PFSK-1 (cell line): ENCODE measurements at regions not wholly inside any gene's neighbourhood (a gene's known extent, or its start where the extent isn't known, plus 50 kb on each side); places are given as distances from the start of the nearest gene placed in this dataset.

Experiments used
- FOXP2 ChIP-seq: optimal IDR thresholded peaks from 2 replicates; pipeline ENCODE3; 2011; ENCODE audit warnings: borderline replicate concordance, control low read depth, inconsistent platforms; ENCODE audit not compliant: insufficient read depth; ENCODE audit errors: extremely low read length, extremely low read depth
- POLR2AphosphoS5 ChIP-seq: IDR thresholded peaks from 2 replicates; pipeline ENCODE4 v1.6.1; 2012; ENCODE audit warnings: low read depth, mild to moderate bottlenecking, control low read depth, low read length, moderate library complexity
- REST ChIP-seq, 2 experiments: IDR thresholded peaks; 2 replicates each; pipeline versions ENCODE4 v1.6.1 to v1.8.0; 2011 to 2012; ENCODE audit warnings: low read depth in 2 of 2, low read length in 2 of 2, control low read depth in 1 of 2, inconsistent platforms in 1 of 2, mild to moderate bottlenecking in 1 of 2, moderate library complexity in 1 of 2; ENCODE audit not compliant: insufficient read depth in 1 of 2
- SIN3A ChIP-seq: IDR thresholded peaks from 2 replicates; pipeline ENCODE4 v1.6.1; 2012; ENCODE audit warnings: mild to moderate bottlenecking, low read length, moderate library complexity, borderline replicate concordance; ENCODE audit not compliant: insufficient read depth
- TAF1 ChIP-seq: IDR thresholded peaks from 2 replicates; pipeline ENCODE4 v1.6.1; 2012; ENCODE audit warnings: low read length, control low read depth, borderline replicate concordance; ENCODE audit not compliant: insufficient read depth

GRCh38 chr5:89988129-89988810 is 421.3 kb downstream of the CETN3 start:
- TF ChIP-seq FOXP2 (no peak), TAF1 (no peak), SIN3A (no peak), POLR2AphosphoS5 (no peak), REST (IDR thresholded peaks at IDR 0.05; ENCODE audit: insufficient read depth in 1 of 2, low read depth in 2 of 2, low read length in 2 of 2) (no peak)

GRCh38 chr5:89983216-89983615 is 426.3 kb downstream of the CETN3 start:
- TF ChIP-seq SIN3A (no peak), FOXP2 (no peak), TAF1 (no peak)

GRCh38 chr5:89981878-89982773 is 427.4 kb downstream of the CETN3 start:
- TF ChIP-seq REST (IDR thresholded peaks at IDR 0.05; ENCODE audit: insufficient read depth in 1 of 2, low read depth in 2 of 2, low read length in 2 of 2) (no peak), POLR2AphosphoS5 (no peak), FOXP2 (no peak), SIN3A (no peak), TAF1 (no peak)

- TF ChIP-seq SIN3A, result no peak
- TF ChIP-seq FOXP2, result no peak
- TF ChIP-seq REST (IDR thresholded peaks at IDR 0.05; ENCODE audit: insufficient read depth in 1 of 2, low read depth in 2 of 2, low read length in 2 of 2), result no peak
- no peak for TF ChIP-seq POLR2AphosphoS5
- TF ChIP-seq TAF1, result no peak
Measured at GRCh38 chr5:89981021-89981420, 428.5 kb downstream of the CETN3 start.

GRCh38 chr5:89973516-89973915 is 436.0 kb downstream of the CETN3 start:
- TF ChIP-seq REST (IDR thresholded peaks at IDR 0.05; ENCODE audit: insufficient read depth in 1 of 2, low read depth in 2 of 2, low read length in 2 of 2), result no peak
- no peak for TF ChIP-seq POLR2AphosphoS5
- no peak for TF ChIP-seq FOXP2
- no peak for TF ChIP-seq SIN3A
- TF ChIP-seq TAF1, result no peak
